GM19193 (cell line): ENCODE measurements at regions not wholly inside any gene's neighbourhood (a gene's known extent, or its start where the extent isn't known, plus 50 kb on each side); places are given as distances from the start of the nearest gene placed in this dataset.

Source experiments
- POLR2A ChIP-seq: IDR thresholded peaks from 4 replicates; pipeline ENCODE4 v1.6.1; 2011; ENCODE audit not compliant: insufficient read depth, insufficient read length; ENCODE audit errors: extremely low read depth

GRCh38 chr16:29230671-29231096, 175.8 kb downstream of the NPIPB11 start:
- no peak for TF ChIP-seq POLR2A

- TF ChIP-seq POLR2A, result no peak
These were observed 179.7 kb downstream of the NPIPB11 start for GRCh38 chr16:29226782-29227181.

GRCh38 chr16:29204806-29205135, 201.7 kb downstream of the NPIPB11 start:
- no peak for TF ChIP-seq POLR2A

- TF ChIP-seq POLR2A, result no peak
These were observed 207.6 kb downstream of the NPIPB11 start for GRCh38 chr16:29198731-29199521.

- TF ChIP-seq POLR2A, result no peak
These were observed 208.3 kb downstream of the NPIPB11 start for GRCh38 chr16:29198231-29198630.

- no peak for TF ChIP-seq POLR2A
These were observed 207.7 kb downstream of the LAT start for GRCh38 chr16:29192329-29193247.

GRCh38 chr16:29182501-29182900, 197.6 kb downstream of the LAT start:
- TF ChIP-seq POLR2A, result no peak

- no peak for TF ChIP-seq POLR2A
These were observed 173.9 kb downstream of the LAT start for GRCh38 chr16:29158785-29159184.

GRCh38 chr16:29156511-29156910, 171.7 kb downstream of the LAT start:
- no peak for TF ChIP-seq POLR2A

GRCh38 chr16:29154676-29155121, 169.8 kb downstream of the LAT start:
- no peak for TF ChIP-seq POLR2A

- no peak for TF ChIP-seq POLR2A
These were observed 169.2 kb downstream of the LAT start for GRCh38 chr16:29154088-29154487.

- no peak for TF ChIP-seq POLR2A
These were observed 166.5 kb downstream of the LAT start for GRCh38 chr16:29151317-29151716.

GRCh38 chr16:29148867-29149272, 164.0 kb downstream of the LAT start:
- no peak for TF ChIP-seq POLR2A

- no peak for TF ChIP-seq POLR2A
These were observed 163.4 kb downstream of the LAT start for GRCh38 chr16:29148131-29148691.

GRCh38 chr16:29146266-29146665, 161.4 kb downstream of the LAT start:
- TF ChIP-seq POLR2A, result no peak
